Keratinocyte (primary cell): ENCODE measurements at regions not wholly inside any gene's neighbourhood (a gene's known extent, or its start where the extent isn't known, plus 50 kb on each side); places are given as distances from the start of the nearest gene placed in this dataset.
A peak's percentile ranks its signal among the peaks of the same experiment; 100 is the strongest.

ENCODE experiments used
- DNase-seq: peaks from one replicate; pipeline ENCODE4 v3.0.0-alpha.2; 2011; ENCODE audit warnings: low read depth, missing footprints, low spot score
- FAIRE-seq: peaks from 2 replicates; lab custom pipeline; 2011; peaks lifted over from hg19 to GRCh38; lab: Jason Lieb, UNC
- H2AFZ ChIP-seq: 2 replicates; pipeline ENCODE4 v1.6.0; 2012; ENCODE audit warnings: low read length, control low read depth, inconsistent platforms; ENCODE audit not compliant: control insufficient read depth
- H3K27ac ChIP-seq: 2 replicates; pipeline ENCODE4 v1.5.1; 2011; ENCODE audit warnings: low read length; ENCODE audit not compliant: control insufficient read depth, insufficient read depth
- H3K27me3 ChIP-seq: 3 replicates; pipeline ENCODE4 v1.6.0; 2011; ENCODE audit warnings: low read length; ENCODE audit not compliant: control insufficient read depth, insufficient read depth; ENCODE audit errors: extremely low read depth
- H3K36me3 ChIP-seq, 2 experiments: 2 replicates in 1 of 2; 3 replicates in 1 of 2; pipeline ENCODE4 v1.5.1; 2011; ENCODE audit warnings: low read length in 2 of 2, mild to moderate bottlenecking in 1 of 2; ENCODE audit not compliant: control insufficient read depth in 2 of 2, insufficient read depth in 2 of 2; ENCODE audit errors: extremely low read depth in 1 of 2
- H3K4me1 ChIP-seq: 3 replicates; pipeline ENCODE4 v1.5.1; 2011; ENCODE audit warnings: low read length; ENCODE audit not compliant: control insufficient read depth, insufficient read depth; ENCODE audit errors: extremely low read depth
- H3K4me2 ChIP-seq: 3 replicates; pipeline ENCODE4 v1.6.0; 2011; ENCODE audit warnings: low read depth, low read length; ENCODE audit not compliant: control insufficient read depth, insufficient read depth; ENCODE audit errors: extremely low read depth
- H3K4me3 ChIP-seq, 3 experiments: fragments of 200-600 bp in 1 of 3; sonication (generic) in 1 of 3; 2 replicates in 2 of 3; 3 replicates in 1 of 3; pipeline ENCODE4 v1.5.1; 2011 to 2016; ENCODE audit warnings: low read length in 3 of 3, mild to moderate bottlenecking in 3 of 3, control low read depth in 2 of 3, inconsistent platforms in 1 of 3, low read depth in 1 of 3, mixed read lengths in 1 of 3, mixed run types in 1 of 3, moderate library complexity in 1 of 3; ENCODE audit not compliant: control insufficient read depth in 2 of 3, insufficient read depth in 2 of 3; ENCODE audit errors: extremely low read depth in 1 of 3
- H3K79me2 ChIP-seq: 2 replicates; pipeline ENCODE4 v1.6.0; 2012; ENCODE audit warnings: low read length; ENCODE audit not compliant: control insufficient read depth, insufficient read depth
- H3K9ac ChIP-seq: 3 replicates; pipeline ENCODE4 v1.6.0; 2011; ENCODE audit warnings: low read length; ENCODE audit not compliant: control insufficient read depth, insufficient read depth; ENCODE audit errors: extremely low read depth
- H3K9me1 ChIP-seq: 3 replicates; pipeline ENCODE4 v1.6.0; 2011; ENCODE audit warnings: low read length; ENCODE audit not compliant: control insufficient read depth, insufficient read depth; ENCODE audit errors: extremely low read depth
- H3K9me3 ChIP-seq: 2 replicates; pipeline ENCODE4 v1.5.1; 2012; ENCODE audit warnings: low read depth, low read length; ENCODE audit not compliant: control insufficient read depth
- H4K20me1 ChIP-seq: 3 replicates; pipeline ENCODE4 v1.6.0; 2011; ENCODE audit warnings: low read length; ENCODE audit not compliant: control insufficient read depth, insufficient read depth; ENCODE audit errors: extremely low read depth
- CTCF ChIP-seq, 3 experiments: IDR thresholded peaks in 1 of 3; conservative IDR thresholded peaks in 1 of 3; optimal IDR thresholded peaks in 1 of 3; 2 replicates in 2 of 3; 3 replicates in 1 of 3; pipeline versions ENCODE3 to v1.5.1; 2011; ENCODE audit warnings: low read length in 3 of 3, mild to moderate bottlenecking in 3 of 3, moderate library complexity in 2 of 3, control low read depth in 1 of 3, inconsistent platforms in 1 of 3; ENCODE audit not compliant: insufficient read depth in 2 of 3; ENCODE audit errors: extremely low read depth in 1 of 3
- EZH2 ChIP-seq: IDR thresholded peaks from one replicate; pipeline ENCODE4 v1.6.1; 2012; ENCODE audit warnings: inconsistent platforms, mild to moderate bottlenecking, low read length, moderate library complexity
- dilution Hi-C: fragments of 300-500 bp; cut with MboI; formaldehyde crosslinking; loops from one replicate; pipeline ENCODE4 v1.7.0; 2020; ENCODE audit warnings: low sequenced_read_pairs; ENCODE audit not compliant: extremely low pct_ligation_motif_present

DNA sequence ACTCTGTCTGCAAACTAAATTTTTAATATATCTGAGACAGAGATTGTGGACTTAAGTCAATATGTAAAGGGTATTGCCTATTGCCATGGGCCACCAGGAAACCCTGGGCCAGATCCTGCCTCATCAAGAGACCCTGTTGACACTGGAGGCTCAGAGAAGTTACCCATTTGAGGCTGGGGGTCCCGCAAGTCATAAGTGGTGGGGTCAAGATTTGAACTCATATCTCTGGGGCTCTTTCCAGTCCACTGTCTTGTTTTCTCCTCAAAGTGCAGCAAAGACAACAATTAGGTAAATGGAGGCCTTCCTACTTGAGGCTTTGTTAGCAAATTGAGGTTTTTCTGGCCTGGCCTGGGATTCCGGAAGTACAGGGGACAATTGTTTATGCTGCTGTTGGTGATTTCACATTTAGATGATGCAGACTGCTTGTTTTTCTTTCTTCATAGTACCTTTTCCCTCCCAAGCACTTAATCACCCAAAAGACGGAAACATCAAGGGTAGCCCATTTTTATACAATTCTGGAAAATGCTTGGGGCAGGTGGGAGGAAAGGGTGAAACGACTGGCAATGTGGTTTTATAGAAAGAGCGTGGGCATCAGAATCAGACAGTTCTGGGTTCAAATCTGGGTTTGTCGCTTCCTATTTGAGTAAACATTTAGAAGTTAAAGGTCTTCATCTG, 160.0 kb downstream of the SMIM20 start:
- DNase-seq (no peak), FAIRE-seq (no peak)
- H3K4me2 ChIP-seq, result no peak overlapping the region
- H3K9ac ChIP-seq, result no peak overlapping the region
- H3K79me2 ChIP-seq, result no peaks in the 10 kb centered on the region
- H2AFZ ChIP-seq, result no peak overlapping the region
- TF ChIP-seq CTCF (optimal IDR thresholded peaks at IDR 0.05 in 1 of 3, IDR thresholded peaks at IDR 0.05 in 1 of 3, conservative IDR thresholded peaks at IDR 0.05 in 1 of 3; ENCODE audit: extremely low read depth in 1 of 3, insufficient read depth in 2 of 3, low read length in 3 of 3) (no peak), EZH2 (no peak)
- H4K20me1 ChIP-seq, result no peaks in the 10 kb centered on the region
- dilution Hi-C loops, result no loop called here
- H3K27ac ChIP-seq, result no peak overlapping the region
- no peaks in the 10 kb centered on the region for H3K36me3 ChIP-seq
- peaks cover 3% of the 10 kb centered on the region for H3K27me3 ChIP-seq
- H3K4me3 ChIP-seq, result no peak overlapping the region
- no peaks in the 10 kb centered on the region for H3K9me1 ChIP-seq
- peaks cover 3% of the 10 kb centered on the region for H3K9me3 ChIP-seq
- peaks cover 20% of the 10 kb centered on the region for H3K4me1 ChIP-seq

- Histone ChIP-seq H3K4me3 (no peak overlapping the region), H3K9ac (no peak overlapping the region), H3K27me3 (peaks cover 3% of the 10 kb centered on the region), H3K4me2 (no peak overlapping the region), H2AFZ (no peak overlapping the region), H3K36me3 (no peaks in the 10 kb centered on the region), H3K27ac (no peak overlapping the region), H3K4me1 (peaks cover 20% of the 10 kb centered on the region), H4K20me1 (no peaks in the 10 kb centered on the region), H3K79me2 (no peaks in the 10 kb centered on the region), H3K9me3 (peaks cover 3% of the 10 kb centered on the region), H3K9me1 (no peaks in the 10 kb centered on the region)
- FAIRE-seq (peak; percentile 23), DNase-seq (no peak)
- TF ChIP-seq EZH2 (no peak), CTCF (optimal IDR thresholded peaks at IDR 0.05 in 1 of 3, IDR thresholded peaks at IDR 0.05 in 1 of 3, conservative IDR thresholded peaks at IDR 0.05 in 1 of 3; ENCODE audit: extremely low read depth in 1 of 3, insufficient read depth in 2 of 3, low read length in 3 of 3) (no peak)
- dilution Hi-C loops, result no loop called here
Measured at GRCh38 chr4:26074712-26075430, 160.9 kb downstream of the SMIM20 start.
